Inflammatory macrophage treated with lipopolysaccharide for 1 hour (primary cell): ENCODE measurements at regions not wholly inside any gene's neighbourhood (a gene's known extent, or its start where the extent isn't known, plus 50 kb on each side); places are given as distances from the start of the nearest gene placed in this dataset.
A peak's percentile ranks its signal among the peaks of the same experiment; 100 is the strongest.
"Not testable (repeated sequence)": the region's sequence is repeated elsewhere in the genome, so short reads cannot be mapped to it uniquely, and the experiment has no call there.

Experiments used
- DNase-seq, 2 donors: peaks; one replicate each; pipeline ENCODE4 v3.0.0-alpha.2; 2020 to 2022

DNA sequence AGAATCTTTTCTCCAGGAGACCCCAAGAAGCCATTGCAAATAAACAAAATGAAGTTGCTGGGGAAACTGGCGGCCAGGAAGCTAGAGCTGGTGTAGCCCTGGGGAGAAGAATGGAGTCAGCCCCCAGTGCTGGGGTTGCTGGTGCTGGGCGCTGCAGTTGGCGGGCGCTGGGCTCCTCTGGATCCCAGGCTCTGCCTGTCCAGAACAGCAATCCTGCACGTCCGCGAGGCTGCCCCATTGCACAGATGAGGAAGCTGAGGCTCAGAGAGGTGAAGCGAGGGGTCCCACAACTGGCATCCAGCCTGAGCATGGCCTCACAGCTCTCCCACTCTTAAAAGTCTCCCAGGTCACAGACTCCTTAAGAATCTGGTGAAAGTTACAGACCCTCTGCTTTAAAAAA lies 161.1 kb downstream of the OR4M2 start:
- no peak for DNase-seq

GRCh38 chr15:22242311-22242710 lies 162.0 kb downstream of the OR4M2 start:
- not testable (repeated sequence) for DNase-seq

GRCh38 chr15:22243440-22244130 lies 163.3 kb downstream of the OR4M2 start:
- no peak for DNase-seq

GRCh38 chr15:22249511-22249910 lies 169.2 kb downstream of the OR4M2 start:
- not testable (repeated sequence) for DNase-seq

DNA sequence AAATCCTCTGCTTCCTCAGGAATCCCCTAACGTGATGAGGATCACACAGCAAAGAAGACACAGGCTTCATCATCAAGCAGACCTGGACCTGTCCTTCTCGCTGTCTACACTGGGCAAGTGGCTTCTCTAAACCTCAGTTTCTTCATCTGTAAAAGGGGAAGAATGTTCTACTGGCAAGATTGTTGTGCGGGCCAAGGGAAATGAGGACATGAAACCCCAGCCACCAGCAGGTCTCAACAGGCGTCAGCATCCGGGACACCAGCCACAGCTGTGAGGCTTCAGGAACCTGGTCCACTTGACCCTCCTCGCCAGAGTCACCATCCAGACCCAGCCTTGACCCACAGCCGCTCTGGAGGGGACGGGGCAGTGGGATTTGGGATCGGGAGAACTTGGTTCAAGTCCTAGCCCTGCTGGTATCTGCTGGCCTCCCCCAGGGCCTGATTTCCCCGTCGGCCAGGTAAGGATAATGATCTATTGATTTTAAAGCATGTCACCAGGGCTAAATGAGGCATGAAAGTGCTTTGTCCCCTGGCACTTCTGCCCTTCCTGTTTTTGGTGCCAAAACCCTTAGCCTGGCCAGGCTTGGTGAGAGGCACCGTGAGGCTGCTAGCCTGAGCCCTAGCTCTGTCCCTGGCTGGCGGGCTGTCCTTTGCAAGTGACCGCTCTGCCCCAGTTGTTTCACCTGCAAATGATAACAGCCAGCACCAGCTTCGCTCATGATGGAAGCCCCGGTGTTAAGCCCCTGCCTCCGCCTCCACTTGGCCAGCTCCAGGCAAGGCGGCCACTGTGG lies 170.4 kb downstream of the OR4M2 start:
- DNase-seq, result not testable (repeated sequence)

DNA sequence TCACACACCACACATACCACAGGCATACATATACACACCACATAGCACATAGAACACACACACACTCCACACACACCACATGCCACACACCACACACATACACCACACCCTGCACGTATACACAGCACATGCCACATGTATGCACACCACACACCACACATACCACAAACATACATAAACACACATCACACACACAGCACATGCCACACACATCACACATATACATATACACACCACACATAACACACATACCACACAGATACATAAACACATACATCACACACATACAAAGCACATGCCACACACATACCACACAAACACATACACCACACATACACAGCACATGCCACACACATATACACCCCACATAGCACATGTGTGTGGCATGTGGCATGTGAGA lies 171.1 kb downstream of the OR4M2 start:
- DNase-seq, result no peak

- not testable (repeated sequence) for DNase-seq
Observed at GRCh38 chr15:22252047-22252446, 171.7 kb downstream of the OR4M2 start.

DNA sequence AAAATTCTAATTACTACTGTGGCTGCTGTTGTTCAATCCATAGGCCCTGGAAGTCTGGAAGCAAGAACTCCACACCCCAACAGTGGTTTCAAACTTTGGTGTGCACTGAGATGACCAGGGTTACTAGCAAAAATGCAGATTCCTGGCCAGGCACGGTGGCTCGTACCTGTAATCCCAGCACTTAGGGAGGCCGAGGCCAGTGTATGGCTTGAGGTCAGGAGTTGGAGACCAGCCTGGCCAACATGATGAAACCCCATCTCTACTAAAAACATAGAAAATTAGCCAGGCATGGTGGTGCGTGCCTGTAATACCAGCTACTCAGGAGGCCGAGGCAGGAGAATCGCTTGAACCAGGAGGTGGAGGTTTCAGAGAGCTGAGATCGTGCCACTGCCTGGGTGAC lies 172.2 kb downstream of the OR4M2 start:
- DNase-seq, result not testable (repeated sequence)

DNA sequence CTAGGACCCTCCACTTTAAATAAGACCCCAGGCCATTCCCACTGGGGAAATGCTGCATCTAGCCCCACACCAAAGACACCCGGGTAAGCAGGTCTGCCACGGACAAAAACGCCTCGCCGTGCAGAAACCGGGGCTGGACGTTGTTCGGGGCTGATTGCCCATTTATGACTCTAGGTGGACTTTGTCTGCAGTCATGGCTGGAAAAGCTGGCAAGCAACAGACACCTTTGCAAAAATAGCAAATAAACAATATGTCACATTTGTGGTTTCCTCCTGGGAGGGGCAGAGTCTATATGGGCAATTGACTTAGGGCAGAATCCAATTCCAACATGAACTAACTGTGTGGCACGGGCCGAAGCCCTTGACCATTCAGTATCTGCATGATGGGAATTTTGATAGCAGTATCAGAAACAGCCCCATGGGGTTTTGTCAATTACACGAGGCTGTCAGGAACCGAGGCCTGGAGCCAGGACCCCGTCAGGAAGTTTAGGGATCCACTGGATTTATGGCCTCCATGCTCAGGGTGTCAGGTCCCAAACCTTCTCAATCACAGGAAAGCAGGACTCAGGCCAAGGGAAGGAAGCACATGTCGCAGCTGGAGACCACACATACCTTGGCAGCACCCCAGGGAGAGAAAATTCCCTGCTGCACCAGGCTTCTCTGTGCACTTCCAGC lies 172.8 kb downstream of the OR4M2 start:
- DNase-seq, result not testable (repeated sequence)

GRCh38 chr15:22253676-22254408 lies 173.5 kb downstream of the OR4M2 start:
- peak; percentile 20 to 25 for DNase-seq

DNA sequence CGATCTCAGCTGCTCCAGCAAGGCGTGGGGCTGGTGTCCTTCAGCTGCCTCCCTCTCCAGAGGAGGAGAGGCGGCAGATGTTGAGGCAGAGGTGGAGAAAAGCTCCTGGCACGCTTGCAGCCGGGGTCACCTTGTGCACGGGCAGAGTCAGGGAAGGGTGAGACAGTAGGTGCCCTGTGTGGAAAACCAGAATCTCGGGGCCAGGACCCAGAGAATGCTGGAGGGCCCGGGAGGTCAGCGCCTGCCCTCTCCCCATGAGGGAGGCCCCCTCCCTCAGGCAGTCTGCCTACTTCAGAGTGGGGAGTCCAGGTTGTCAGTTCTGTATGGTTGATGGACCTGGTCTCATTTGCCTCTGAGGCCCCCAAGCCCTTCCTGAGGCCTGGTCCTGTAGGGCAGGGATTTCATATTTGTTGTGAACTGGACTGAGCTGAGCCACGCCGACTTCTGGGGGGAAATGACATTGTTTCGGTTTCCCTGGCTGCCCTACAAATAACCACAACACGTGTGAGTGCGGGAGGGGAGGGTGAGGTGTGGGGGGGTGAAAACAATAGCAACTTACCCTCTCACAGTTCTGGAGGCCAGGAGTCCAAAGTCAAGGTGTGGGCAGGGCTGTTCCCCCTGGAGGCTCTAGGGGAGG lies 174.2 kb downstream of the OR4M2 start:
- DNase-seq, result not testable (repeated sequence)

DNA sequence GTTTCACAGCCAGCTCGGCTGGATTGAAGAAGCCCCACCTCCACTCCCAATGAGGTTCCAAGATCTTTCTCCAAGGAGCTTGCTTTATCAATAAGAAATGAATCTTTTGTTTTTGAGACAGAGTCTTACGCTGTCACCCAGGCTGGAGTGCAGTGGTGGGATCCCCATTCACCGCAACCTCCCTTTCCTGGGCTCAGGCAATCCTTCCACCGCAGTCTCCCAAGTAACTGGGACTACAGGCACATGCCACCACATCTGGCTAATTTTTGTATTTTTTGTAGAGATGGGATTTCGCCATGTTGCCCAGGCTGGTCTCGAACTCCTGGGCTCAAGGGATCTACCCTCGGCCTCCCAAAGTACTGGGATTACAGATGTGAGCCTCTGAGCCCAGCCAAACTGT lies 175.3 kb downstream of the OR4M2 start:
- not testable (repeated sequence) for DNase-seq

- DNase-seq, result not testable (repeated sequence)
Observed at GRCh38 chr15:22256389-22257046, 176.2 kb downstream of the OR4M2 start.

DNA sequence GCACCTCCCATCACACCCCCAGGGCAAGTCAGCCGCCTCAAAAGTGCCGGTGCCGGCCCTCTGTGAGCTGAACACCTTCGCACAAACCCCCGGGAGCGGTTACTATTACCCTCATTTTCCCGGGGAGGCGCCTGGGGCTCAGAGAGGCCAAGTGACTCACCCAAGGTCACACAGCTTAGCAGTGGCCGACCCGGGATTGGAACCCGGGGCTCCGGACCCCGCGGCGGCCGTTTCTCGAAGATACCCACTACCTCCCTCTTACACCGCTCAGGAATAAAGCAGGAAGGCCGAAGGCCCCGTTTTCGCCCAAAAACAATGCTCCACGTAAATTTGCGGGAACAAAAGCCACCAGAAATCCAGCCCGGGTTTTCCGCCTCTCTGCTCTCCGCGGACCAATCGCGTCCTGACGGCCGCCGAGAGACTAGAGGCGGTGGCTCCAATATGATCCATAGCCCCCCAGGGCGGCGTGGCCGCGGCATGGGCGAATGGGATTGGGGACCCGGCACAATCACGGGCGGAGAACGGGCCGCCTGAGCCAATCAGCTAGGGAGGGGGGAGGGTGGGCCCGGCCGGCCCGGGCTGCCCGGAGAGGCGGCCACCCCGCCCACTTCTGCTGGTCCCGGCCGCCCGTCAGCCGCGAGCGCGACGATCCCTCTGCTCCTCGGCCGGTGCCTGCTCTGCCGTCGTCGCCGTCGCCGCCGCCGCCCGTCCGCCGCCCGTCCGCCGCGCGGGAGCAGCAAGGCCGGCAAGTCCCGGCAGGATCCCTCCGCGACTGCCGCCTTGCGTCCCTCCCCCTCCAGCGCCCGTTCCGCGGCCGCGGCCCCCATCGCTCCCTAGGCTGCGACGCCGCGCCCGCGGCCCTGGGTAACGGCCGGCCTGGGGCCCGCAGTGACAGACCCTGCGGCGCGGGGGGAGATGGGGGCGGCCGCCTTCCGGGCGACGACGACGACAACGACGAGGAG lies 177.0 kb downstream of the OR4M2 start:
- DNase-seq, result no peak

- no peak for DNase-seq
Observed at GRCh38 chr15:22258009-22258397, 177.7 kb downstream of the OR4M2 start.

GRCh38 chr15:22258398-22259150 lies 178.2 kb downstream of the OR4M2 start:
- no peak for DNase-seq

DNA sequence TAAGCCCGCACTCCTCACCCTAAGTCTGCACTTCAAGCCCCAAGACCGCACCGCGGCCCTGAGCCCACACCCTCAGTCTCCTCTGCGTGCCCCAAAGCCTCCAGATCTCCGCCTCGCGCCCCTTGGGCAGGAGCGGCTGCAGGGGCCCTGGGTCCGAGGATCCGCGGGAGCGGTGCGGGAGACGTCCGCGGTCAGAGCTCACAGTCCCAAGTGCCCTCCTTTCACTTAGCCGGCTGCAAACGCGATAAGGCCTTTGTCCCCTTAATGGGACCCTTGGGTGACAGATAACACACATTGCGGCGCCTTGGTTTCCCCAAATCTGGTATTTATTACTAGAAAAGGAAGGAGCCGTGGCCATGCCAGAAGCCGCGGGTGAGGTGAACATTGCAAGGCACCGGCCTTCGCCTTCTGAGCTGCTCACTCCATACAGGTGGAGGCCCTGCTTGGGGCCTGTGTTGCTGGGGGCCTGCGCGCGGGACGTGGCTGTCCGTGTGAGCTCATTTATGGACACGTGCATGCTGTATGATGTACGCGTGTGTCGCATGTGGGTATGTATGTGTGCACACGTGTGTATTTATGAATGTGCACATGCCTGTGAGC lies 178.9 kb downstream of the OR4M2 start:
- not testable (repeated sequence) for DNase-seq

DNA sequence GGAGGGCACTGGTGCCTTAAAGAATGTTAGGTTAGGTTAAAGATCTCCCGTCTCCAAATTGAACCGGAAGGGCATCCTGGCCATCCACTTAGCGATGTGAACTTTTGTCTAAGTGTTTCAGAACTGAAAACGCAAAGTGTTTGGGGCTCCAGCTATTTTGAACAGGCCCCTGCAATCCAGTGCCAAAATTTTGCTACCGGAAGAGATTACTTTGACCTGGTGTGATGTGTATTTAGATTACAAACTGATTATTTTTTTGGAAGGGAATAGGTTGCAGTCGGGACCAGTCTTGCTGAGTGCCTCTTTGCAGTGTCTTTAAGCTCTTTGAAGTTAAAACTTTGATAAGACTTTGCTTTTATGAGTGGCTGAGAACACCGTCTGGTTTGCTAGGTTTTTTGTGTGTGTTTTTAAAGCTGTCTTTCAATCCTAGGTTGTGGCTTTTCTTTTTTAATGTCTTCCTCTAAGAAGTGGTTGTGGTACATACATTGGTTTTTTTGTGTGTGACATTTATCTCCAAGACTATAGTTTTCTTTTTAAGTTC lies 179.6 kb downstream of the OR4M2 start:
- no peak for DNase-seq

DNA sequence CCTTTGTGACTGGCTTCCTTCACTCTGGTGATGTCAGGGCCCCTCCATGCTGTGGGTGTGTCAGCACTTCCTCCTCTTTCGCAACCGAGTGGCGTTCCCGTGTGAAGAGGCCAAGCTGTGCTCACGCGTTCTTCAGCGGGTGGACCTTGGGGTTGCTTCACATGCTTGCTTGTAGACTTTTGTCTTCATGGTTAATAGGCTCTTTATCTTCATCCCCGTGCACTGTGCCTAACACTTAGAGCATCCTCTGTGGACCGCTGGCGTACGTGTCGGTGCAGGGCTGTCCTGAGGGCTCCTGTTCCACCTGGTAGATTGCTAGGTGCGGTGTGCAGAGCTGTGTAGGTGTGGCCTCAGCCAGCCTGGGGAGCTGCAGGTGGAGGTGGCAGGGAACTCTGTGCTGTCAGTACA lies 182.3 kb downstream of the OR4M2 start:
- peak; percentile 91 to 96 for DNase-seq
